ENCODE measurements at regions not wholly inside any gene's neighbourhood (a gene's known extent, or its start where the extent isn't known, plus 50 kb on each side); places are given as distances from the start of the nearest gene placed in this dataset.

GRCh38 chr9:87245271-87245670, 252.4 kb upstream of the DAPK1 start:
- TF ChIP-seq, protein P1, sequence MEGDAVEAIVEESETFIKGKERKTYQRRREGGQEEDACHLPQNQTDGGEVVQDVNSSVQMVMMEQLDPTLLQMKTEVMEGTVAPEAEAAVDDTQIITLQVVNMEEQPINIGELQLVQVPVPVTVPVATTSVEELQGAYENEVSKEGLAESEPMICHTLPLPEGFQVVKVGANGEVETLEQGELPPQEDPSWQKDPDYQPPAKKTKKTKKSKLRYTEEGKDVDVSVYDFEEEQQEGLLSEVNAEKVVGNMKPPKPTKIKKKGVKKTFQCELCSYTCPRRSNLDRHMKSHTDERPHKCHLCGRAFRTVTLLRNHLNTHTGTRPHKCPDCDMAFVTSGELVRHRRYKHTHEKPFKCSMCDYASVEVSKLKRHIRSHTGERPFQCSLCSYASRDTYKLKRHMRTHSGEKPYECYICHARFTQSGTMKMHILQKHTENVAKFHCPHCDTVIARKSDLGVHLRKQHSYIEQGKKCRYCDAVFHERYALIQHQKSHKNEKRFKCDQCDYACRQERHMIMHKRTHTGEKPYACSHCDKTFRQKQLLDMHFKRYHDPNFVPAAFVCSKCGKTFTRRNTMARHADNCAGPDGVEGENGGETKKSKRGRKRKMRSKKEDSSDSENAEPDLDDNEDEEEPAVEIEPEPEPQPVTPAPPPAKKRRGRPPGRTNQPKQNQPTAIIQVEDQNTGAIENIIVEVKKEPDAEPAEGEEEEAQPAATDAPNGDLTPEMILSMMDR (IDR thresholded peaks at IDR 0.05): no peak
- TF ChIP-seq POLR2A (IDR thresholded peaks at IDR 0.05): no peak

Data from testis (tissue), 2 donors.